Fibroblast of lung (primary cell): ENCODE measurements at regions not wholly inside any gene's neighbourhood (a gene's known extent, or its start where the extent isn't known, plus 50 kb on each side); places are given as distances from the start of the nearest gene placed in this dataset.

Experiments used
- DNase-seq, 2 donors: peaks; one replicate each; pipeline versions ENCODE4 v3.0.0 to v3.0.0-alpha.2; 2010; ENCODE audit warnings: low read depth in 2 of 2
- H2AFZ ChIP-seq: 2 replicates; pipeline ENCODE4 v1.5.1; 2012; ENCODE audit warnings: low read length, control low read depth, inconsistent platforms
- H3K27ac ChIP-seq: 2 replicates; pipeline ENCODE4 v1.5.1; 2011; ENCODE audit warnings: low read length, control low read depth; ENCODE audit not compliant: insufficient read depth
- H3K27me3 ChIP-seq: 2 replicates; pipeline ENCODE4 v1.5.1; 2011; ENCODE audit warnings: mild to moderate bottlenecking, low read length; ENCODE audit not compliant: control insufficient read depth, insufficient read depth
- H3K36me3 ChIP-seq: 2 replicates; pipeline ENCODE4 v1.5.1; 2011; ENCODE audit warnings: low read length; ENCODE audit not compliant: control insufficient read depth, insufficient read depth
- H3K4me1 ChIP-seq: 2 replicates; pipeline ENCODE4 v1.5.1; 2011; ENCODE audit warnings: low read length; ENCODE audit not compliant: control insufficient read depth, insufficient read depth; ENCODE audit errors: extremely low read depth
- H3K4me2 ChIP-seq: 2 replicates; pipeline ENCODE4 v1.5.1; 2011; ENCODE audit warnings: low read length, control low read depth; ENCODE audit not compliant: insufficient read depth; ENCODE audit errors: extremely low read depth
- H3K4me3 ChIP-seq, 4 experiments: fragments of 200-600 bp in 1 of 4; sonication (generic) in 1 of 4; replicated peaks in 1 of 4; 2 replicates each; pipeline ENCODE4 v1.5.1; 2011 to 2016; ENCODE audit warnings: low read length in 4 of 4, low read depth in 3 of 4, mild to moderate bottlenecking in 3 of 4, control low read depth in 2 of 4, inconsistent platforms in 1 of 4, mixed read lengths in 1 of 4; ENCODE audit not compliant: insufficient read depth in 1 of 4; ENCODE audit errors: control extremely low read depth in 1 of 4
- H3K79me2 ChIP-seq: 2 replicates; pipeline ENCODE4 v1.5.1; 2012; ENCODE audit warnings: mild to moderate bottlenecking, low read length, inconsistent platforms; ENCODE audit not compliant: control insufficient read depth, insufficient read depth
- H3K9ac ChIP-seq: 2 replicates; pipeline ENCODE4 v1.5.1; 2011; ENCODE audit warnings: mild to moderate bottlenecking, low read length, control low read depth; ENCODE audit not compliant: insufficient read depth
- H3K9me3 ChIP-seq: 2 replicates; pipeline ENCODE4 v1.5.1; 2012; ENCODE audit warnings: low read depth, low read length; ENCODE audit not compliant: control insufficient read depth, insufficient read depth
- H4K20me1 ChIP-seq: 2 replicates; pipeline ENCODE4 v1.5.1; 2011; ENCODE audit warnings: low read length; ENCODE audit not compliant: control insufficient read depth, insufficient read depth; ENCODE audit errors: extremely low read depth
- CTCF ChIP-seq, 2 donors: IDR thresholded peaks in 1 of 2; conservative IDR thresholded peaks in 1 of 2; 1 replicate in 1 of 2; 2 replicates in 1 of 2; pipeline ENCODE4 v1.5.1; 2011 to 2012; ENCODE audit warnings: low read length in 2 of 2, control low read depth in 1 of 2, inconsistent platforms in 1 of 2, low read depth in 1 of 2, mild to moderate bottlenecking in 1 of 2
- EZH2 ChIP-seq: IDR thresholded peaks from 2 replicates; pipeline ENCODE4 v1.5.1; 2012; ENCODE audit warnings: low read length, control low read depth, mild to moderate bottlenecking; ENCODE audit errors: missing control alignments

GRCh38 chr2:56784046-56784445 lies 600.3 kb downstream of the CCDC85A start:
- Histone ChIP-seq H2AFZ (no peak overlapping the region), H3K4me1 (no peaks in the 10 kb centered on the region), H3K9me3 (no peaks in the 10 kb centered on the region), H3K9ac (no peak overlapping the region), H4K20me1 (no peaks in the 10 kb centered on the region), H3K27me3 (no peaks in the 10 kb centered on the region), H3K36me3 (no peaks in the 10 kb centered on the region), H3K79me2 (no peaks in the 10 kb centered on the region), H3K4me3 (no peak overlapping the region), H3K27ac (no peak overlapping the region), H3K4me2 (no peak overlapping the region)
- no peak for DNase-seq
- TF ChIP-seq EZH2 (no peak), CTCF (conservative IDR thresholded peaks at IDR 0.05 in 1 of 2, IDR thresholded peaks at IDR 0.05 in 1 of 2; ENCODE audit: low read depth in 1 of 2, low read length in 2 of 2) (no peak)

GRCh38 chr2:56801214-56801613 lies 617.4 kb downstream of the CCDC85A start:
- no peaks in the 10 kb centered on the region for H3K36me3 ChIP-seq
- H3K79me2 ChIP-seq, result no peaks in the 10 kb centered on the region
- H3K27me3 ChIP-seq, result no peaks in the 10 kb centered on the region
- no peaks in the 10 kb centered on the region for H3K9me3 ChIP-seq
- H3K9ac ChIP-seq, result no peak overlapping the region
- no peaks in the 10 kb centered on the region for H3K4me1 ChIP-seq
- H3K4me3 ChIP-seq, result no peak overlapping the region
- no peak for DNase-seq
- TF ChIP-seq CTCF (conservative IDR thresholded peaks at IDR 0.05 in 1 of 2, IDR thresholded peaks at IDR 0.05 in 1 of 2; ENCODE audit: low read depth in 1 of 2, low read length in 2 of 2) (no peak), EZH2 (no peak)
- H3K4me2 ChIP-seq, result no peak overlapping the region
- H3K27ac ChIP-seq, result no peak overlapping the region
- H2AFZ ChIP-seq, result no peak overlapping the region
- no peaks in the 10 kb centered on the region for H4K20me1 ChIP-seq

- H3K4me2 ChIP-seq, result no peak overlapping the region
- H3K27me3 ChIP-seq, result no peaks in the 10 kb centered on the region
- no peaks in the 10 kb centered on the region for H4K20me1 ChIP-seq
- no peak overlapping the region for H2AFZ ChIP-seq
- no peak overlapping the region for H3K27ac ChIP-seq
- H3K4me1 ChIP-seq, result no peaks in the 10 kb centered on the region
- TF ChIP-seq EZH2 (no peak), CTCF (conservative IDR thresholded peaks at IDR 0.05 in 1 of 2, IDR thresholded peaks at IDR 0.05 in 1 of 2; ENCODE audit: low read depth in 1 of 2, low read length in 2 of 2) (no peak)
- H3K36me3 ChIP-seq, result no peaks in the 10 kb centered on the region
- peak in 1 of 2 donors; percentile 16 for DNase-seq
- H3K4me3 ChIP-seq, result no peak overlapping the region
- no peaks in the 10 kb centered on the region for H3K9me3 ChIP-seq
- H3K9ac ChIP-seq, result no peak overlapping the region
- no peaks in the 10 kb centered on the region for H3K79me2 ChIP-seq
Observed at GRCh38 chr2:56801770-56802169, 618.0 kb downstream of the CCDC85A start.
